ENCODE measurements at regions not wholly inside any gene's neighbourhood (a gene's known extent, or its start where the extent isn't known, plus 50 kb on each side); places are given as distances from the start of the nearest gene placed in this dataset.

DNA sequence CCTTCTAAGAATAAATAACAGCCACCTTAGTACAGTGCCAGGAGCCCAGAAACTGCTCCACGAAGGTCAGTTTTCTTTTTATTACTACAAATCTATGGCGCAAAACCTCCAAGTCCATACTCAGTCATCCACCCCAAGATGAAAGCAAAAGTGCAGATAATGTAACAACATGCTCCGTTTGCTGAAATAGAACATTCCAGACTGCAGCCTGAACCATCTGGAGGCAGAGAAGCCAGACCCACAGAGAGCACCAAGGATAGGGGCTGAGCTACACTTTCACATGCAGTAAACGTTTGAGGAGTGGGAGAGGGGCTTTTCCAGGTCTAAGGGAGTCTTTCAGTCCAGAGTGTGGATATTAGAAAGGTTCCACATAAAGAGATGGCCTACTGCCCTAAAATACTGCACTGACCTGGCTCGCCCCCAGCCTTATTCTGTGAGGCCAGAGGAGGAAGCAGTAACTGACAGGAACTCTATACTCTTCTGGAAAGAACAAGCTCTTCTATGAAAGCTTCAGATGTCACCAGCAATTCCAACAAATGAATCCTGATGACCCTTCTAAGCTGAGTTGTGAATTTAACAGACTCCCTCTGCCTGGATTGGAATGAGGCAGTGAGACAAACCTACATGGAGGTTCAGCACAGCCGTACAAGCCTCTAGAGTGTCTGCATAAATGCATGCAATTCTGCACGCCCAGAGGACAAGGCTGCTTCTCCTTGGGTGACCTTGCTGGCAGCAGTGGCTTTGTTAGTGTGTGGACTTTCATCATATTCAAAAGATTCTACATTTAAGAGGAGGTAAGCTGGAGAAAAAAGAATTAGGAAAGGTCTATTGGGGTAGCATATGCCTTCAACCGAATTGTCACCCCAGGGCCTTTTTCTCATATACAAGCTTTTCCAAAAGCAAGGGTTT lies 153.9 kb upstream of the EGLN3 start:
- no peaks in the 10 kb centered on the region for H3K36me3 ChIP-seq
- H3K27me3 ChIP-seq (ENCODE audit: insufficient read depth, low read depth, severe bottlenecking) = no peaks in the 10 kb centered on the region
- no peak overlapping the region for H3K4me3 ChIP-seq (ENCODE audit: low read depth, low read length)
- no peak overlapping the region for H3K27ac ChIP-seq
- no peak for DNase-seq
- TF ChIP-seq, protein P1, sequence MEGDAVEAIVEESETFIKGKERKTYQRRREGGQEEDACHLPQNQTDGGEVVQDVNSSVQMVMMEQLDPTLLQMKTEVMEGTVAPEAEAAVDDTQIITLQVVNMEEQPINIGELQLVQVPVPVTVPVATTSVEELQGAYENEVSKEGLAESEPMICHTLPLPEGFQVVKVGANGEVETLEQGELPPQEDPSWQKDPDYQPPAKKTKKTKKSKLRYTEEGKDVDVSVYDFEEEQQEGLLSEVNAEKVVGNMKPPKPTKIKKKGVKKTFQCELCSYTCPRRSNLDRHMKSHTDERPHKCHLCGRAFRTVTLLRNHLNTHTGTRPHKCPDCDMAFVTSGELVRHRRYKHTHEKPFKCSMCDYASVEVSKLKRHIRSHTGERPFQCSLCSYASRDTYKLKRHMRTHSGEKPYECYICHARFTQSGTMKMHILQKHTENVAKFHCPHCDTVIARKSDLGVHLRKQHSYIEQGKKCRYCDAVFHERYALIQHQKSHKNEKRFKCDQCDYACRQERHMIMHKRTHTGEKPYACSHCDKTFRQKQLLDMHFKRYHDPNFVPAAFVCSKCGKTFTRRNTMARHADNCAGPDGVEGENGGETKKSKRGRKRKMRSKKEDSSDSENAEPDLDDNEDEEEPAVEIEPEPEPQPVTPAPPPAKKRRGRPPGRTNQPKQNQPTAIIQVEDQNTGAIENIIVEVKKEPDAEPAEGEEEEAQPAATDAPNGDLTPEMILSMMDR (IDR thresholded peaks at IDR 0.05; ENCODE audit: low read depth, low read length) = no peak
- no peaks in the 10 kb centered on the region for H3K9me3 ChIP-seq (ENCODE audit: severe bottlenecking)

DNA sequence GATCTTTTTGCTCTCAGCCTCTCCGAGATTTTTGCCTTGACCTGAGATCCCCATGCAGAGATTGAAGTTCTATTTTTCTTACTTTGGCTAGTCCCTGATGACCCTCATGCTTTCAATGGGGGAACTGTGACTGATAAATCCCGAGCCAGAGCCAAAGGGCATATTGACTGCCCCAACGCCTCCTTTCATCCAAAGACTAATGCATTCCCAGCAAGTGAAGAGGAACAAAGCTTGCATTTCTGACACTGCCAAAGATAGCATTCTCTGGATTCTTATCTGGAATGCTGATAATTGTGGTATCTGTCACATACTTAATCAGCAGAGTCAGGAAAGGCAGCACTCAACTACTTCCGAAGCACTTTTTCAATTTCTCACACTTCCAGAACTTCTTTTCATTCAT lies 152.3 kb upstream of the EGLN3 start:
- no peak for DNase-seq
- H3K4me3 ChIP-seq (ENCODE audit: low read depth, low read length) = no peak overlapping the region
- H3K9me3 ChIP-seq (ENCODE audit: severe bottlenecking) = no peaks in the 10 kb centered on the region
- H3K36me3 ChIP-seq = no peaks in the 10 kb centered on the region
- H3K27me3 ChIP-seq (ENCODE audit: insufficient read depth, low read depth, severe bottlenecking) = no peaks in the 10 kb centered on the region
- TF ChIP-seq, protein P1 (IDR thresholded peaks at IDR 0.05; ENCODE audit: low read depth, low read length) = no peak
- no peak overlapping the region for H3K27ac ChIP-seq

DNA sequence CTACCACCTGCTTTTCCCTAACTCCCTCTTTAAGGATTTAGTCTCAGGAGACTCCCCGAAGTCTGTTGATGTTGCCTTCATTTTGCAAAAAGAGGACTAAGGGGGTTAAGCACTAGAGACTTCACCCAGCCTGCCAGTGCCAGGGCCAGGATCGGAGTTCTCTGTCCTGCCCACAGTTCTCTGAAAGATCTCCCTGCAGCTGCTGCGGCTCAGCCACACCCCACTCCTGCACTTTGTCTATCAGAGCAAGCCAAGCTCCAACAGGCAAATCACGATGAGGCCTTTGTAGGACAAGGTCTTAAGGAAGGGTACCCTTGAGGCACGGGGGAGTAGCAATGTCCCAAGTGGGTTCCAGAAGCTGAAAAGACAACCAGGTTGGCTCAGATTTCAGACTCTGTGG lies 148.8 kb upstream of the EGLN3 start:
- Histone ChIP-seq H3K4me3 (ENCODE audit: low read depth, low read length) (no peak overlapping the region), H3K9me3 (ENCODE audit: severe bottlenecking) (no peaks in the 10 kb centered on the region), H3K27ac (no peak overlapping the region), H3K27me3 (ENCODE audit: insufficient read depth, low read depth, severe bottlenecking) (no peaks in the 10 kb centered on the region), H3K36me3 (no peaks in the 10 kb centered on the region)
- TF ChIP-seq, protein P1 (IDR thresholded peaks at IDR 0.05; ENCODE audit: low read depth, low read length) = no peak
- no peak for DNase-seq

DNA sequence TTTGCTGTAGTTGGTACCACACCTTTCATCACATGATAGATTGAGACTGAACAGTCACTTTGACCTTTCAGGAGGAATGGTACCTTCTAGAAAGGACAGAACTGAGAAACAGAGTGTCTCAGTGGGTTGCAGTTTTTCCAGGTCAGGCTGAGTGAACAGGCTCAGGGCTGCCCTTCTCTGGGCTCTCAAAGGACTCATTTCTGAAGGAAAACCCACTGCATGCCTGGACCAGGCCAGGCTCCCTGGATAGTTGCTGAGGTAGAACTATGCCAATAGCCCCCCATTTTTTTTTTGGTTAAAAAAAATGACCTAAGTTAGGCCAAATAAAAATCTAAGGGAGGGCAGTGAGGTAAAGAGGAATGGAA lies 148.1 kb upstream of the EGLN3 start:
- Histone ChIP-seq H3K4me3 (ENCODE audit: low read depth, low read length) (no peak overlapping the region), H3K27me3 (ENCODE audit: insufficient read depth, low read depth, severe bottlenecking) (no peaks in the 10 kb centered on the region), H3K36me3 (no peaks in the 10 kb centered on the region), H3K9me3 (ENCODE audit: severe bottlenecking) (no peaks in the 10 kb centered on the region), H3K27ac (no peak overlapping the region)
- no peak for DNase-seq
- TF ChIP-seq, protein P1 (IDR thresholded peaks at IDR 0.05; ENCODE audit: low read depth, low read length) = no peak

DNA sequence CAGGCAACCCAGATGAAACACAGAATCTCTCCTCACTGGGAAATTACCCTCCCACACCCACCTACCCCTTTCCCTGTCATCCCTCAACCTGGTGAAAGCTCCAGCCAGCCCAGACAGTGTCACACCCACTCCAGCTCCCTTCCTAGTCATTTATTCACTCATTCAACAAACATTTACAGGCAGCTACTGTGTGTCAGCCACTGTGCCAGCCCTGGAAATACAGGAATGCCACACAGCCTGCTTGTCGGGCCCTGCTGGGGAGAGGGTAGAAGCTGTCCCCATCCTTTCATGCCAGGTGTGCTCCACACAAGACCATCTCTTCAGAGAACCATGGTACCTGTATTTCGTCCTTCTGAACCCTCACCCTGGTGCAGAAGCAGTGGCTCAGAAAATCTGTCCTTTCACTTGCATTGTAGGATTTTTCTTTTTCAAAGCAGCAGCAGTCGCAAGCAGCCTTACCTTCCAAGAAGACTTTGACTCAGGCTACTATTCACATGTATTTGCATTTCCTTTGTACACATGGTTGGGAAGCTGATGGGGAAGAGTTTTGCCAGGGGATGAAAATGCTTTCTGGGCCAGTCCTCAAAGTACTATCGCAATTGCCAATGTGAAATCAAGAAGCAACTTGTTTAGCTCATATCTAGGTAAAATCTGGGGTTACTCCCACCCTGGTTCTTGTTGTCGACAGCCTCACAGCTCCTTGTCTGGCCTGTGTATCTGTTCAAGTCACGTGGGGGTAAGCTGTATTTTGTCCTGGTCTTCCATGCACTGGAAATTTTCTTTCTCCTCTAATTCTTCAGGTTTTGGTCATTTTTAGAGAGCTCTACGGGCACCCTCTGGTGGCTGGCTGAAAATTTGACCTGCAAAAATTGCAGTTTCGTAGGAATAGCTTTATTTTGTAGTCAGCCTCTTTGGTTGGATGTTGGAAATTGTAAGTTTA lies 147.4 kb upstream of the EGLN3 start:
- Histone ChIP-seq H3K36me3 (no peaks in the 10 kb centered on the region), H3K27me3 (ENCODE audit: insufficient read depth, low read depth, severe bottlenecking) (no peaks in the 10 kb centered on the region), H3K9me3 (ENCODE audit: severe bottlenecking) (no peaks in the 10 kb centered on the region), H3K27ac (no peak overlapping the region), H3K4me3 (ENCODE audit: low read depth, low read length) (no peak overlapping the region)
- no peak for DNase-seq
- TF ChIP-seq, protein P1 (IDR thresholded peaks at IDR 0.05; ENCODE audit: low read depth, low read length) = peak; percentile 45; the same call in 1 of the 2 replicates
